AG04450 (cell line): ENCODE measurements at regions not wholly inside any gene's neighbourhood (a gene's known extent, or its start where the extent isn't known, plus 50 kb on each side); places are given as distances from the start of the nearest gene placed in this dataset.
"Not testable (repeated sequence)": the region's sequence is repeated elsewhere in the genome, so short reads cannot be mapped to it uniquely, and the experiment has no call there.

Experiments
- CTCF ChIA-PET: fragments of 300-600, 350-600 bp; formaldehyde crosslinking; extraction: SDS; loops from one replicate; lab custom pipeline; 2022; ENCODE audit warnings: antibody characterized with exemption, inconsistent platforms; lab: Charles Lee
- POLR2A ChIA-PET: fragments of 350-600 bp; formaldehyde crosslinking; extraction: SDS; loops from one replicate; lab custom pipeline; 2021; ENCODE audit warnings: antibody characterized with exemption, inconsistent platforms; lab: Yijun Ruan, JAX
- DNase-seq: peaks from one replicate; pipeline ENCODE4 v3.0.0-alpha.2; 2011; ENCODE audit warnings: low read depth, low spot score
- H3K27ac ChIP-seq: one replicate; pipeline ENCODE4 v1.5.1; 2012; ENCODE audit warnings: low read depth, low read length, control low read depth
- H3K27me3 ChIP-seq: one replicate; pipeline ENCODE4 v1.6.0; 2012; ENCODE audit warnings: low read length; ENCODE audit not compliant: control insufficient read depth, insufficient read depth
- H3K4me3 ChIP-seq: 2 replicates; pipeline ENCODE4 v1.5.1; 2011; ENCODE audit warnings: mild to moderate bottlenecking, low read depth, low read length, control low read depth
- H3K9me3 ChIP-seq: 2 replicates; pipeline ENCODE4 v1.5.1; 2012; ENCODE audit warnings: low read length; ENCODE audit not compliant: control insufficient read depth, insufficient read depth
- TF ChIP-seq, protein P1 (sequence below): IDR thresholded peaks from 2 replicates; pipeline ENCODE4 v1.5.1; 2011; ENCODE audit warnings: low read depth, low read length, control low read depth, inconsistent platforms

DNA sequence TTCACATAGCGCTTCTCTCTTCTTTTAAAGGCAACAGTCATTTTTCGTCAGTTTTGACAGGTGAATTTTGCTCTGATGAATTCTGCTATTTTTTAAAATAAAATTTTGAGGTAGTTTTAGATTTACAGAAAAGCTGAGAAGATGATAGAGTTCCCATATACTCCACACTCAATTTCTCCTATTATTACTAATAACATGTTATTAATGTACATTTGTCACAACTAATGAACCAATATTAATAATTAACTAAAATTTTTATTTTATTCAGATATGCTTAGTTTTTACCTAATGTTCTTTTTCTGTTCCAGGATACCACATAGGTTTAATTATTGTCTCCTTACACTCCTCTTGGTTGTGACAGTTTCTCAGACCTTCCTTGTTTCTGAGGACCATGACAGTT, 197.0 kb downstream of the ZC3H11B start:
- ChIA-PET CTCF (interaction anchor here (0.6 to 2.0 kb wide), 5 partner anchors 9 to 1087 kb away, joined by 3 to 10 read pairs (median 4); no protein-coding TSS in a partner anchor), POLR2A (no interaction called here)
- Histone ChIP-seq H3K9me3 (no peaks in the 10 kb centered on the region), H3K27me3 (no peaks in the 10 kb centered on the region), H3K4me3 (no peak overlapping the region), H3K27ac (no peak overlapping the region)
- TF ChIP-seq, protein P1, sequence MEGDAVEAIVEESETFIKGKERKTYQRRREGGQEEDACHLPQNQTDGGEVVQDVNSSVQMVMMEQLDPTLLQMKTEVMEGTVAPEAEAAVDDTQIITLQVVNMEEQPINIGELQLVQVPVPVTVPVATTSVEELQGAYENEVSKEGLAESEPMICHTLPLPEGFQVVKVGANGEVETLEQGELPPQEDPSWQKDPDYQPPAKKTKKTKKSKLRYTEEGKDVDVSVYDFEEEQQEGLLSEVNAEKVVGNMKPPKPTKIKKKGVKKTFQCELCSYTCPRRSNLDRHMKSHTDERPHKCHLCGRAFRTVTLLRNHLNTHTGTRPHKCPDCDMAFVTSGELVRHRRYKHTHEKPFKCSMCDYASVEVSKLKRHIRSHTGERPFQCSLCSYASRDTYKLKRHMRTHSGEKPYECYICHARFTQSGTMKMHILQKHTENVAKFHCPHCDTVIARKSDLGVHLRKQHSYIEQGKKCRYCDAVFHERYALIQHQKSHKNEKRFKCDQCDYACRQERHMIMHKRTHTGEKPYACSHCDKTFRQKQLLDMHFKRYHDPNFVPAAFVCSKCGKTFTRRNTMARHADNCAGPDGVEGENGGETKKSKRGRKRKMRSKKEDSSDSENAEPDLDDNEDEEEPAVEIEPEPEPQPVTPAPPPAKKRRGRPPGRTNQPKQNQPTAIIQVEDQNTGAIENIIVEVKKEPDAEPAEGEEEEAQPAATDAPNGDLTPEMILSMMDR: no peak
- DNase-seq: no peak

DNA sequence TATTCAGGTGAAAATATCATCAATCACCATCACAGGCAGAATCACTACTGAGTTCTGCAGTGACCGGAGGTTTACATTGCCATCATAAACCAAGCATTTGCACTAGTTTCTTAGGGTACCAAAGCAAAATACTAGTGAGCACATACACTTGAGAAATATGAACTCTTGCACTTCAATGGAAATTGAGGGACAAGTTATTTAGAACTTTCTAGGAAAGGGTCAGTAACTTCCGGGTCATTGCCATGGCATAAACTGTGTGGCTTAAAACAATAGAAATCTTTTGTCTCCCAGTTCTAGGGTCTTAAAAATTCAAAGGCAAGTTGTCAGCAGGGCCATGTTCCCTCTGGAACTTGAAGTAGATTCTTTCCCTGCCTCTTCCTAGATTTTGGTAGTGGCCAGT, 197.5 kb downstream of the ZC3H11B start:
- Histone ChIP-seq H3K27me3 (no peaks in the 10 kb centered on the region), H3K4me3 (no peak overlapping the region), H3K9me3 (no peaks in the 10 kb centered on the region), H3K27ac (no peak overlapping the region)
- DNase-seq: no peak
- CTCF ChIA-PET: interaction anchor here (0.6 to 1.3 kb wide), 2 partner anchors 10 to 18 kb away, joined by 3 to 4 read pairs; no protein-coding TSS in a partner anchor
- POLR2A ChIA-PET: no interaction called here
- TF ChIP-seq, protein P1: no peak

DNA sequence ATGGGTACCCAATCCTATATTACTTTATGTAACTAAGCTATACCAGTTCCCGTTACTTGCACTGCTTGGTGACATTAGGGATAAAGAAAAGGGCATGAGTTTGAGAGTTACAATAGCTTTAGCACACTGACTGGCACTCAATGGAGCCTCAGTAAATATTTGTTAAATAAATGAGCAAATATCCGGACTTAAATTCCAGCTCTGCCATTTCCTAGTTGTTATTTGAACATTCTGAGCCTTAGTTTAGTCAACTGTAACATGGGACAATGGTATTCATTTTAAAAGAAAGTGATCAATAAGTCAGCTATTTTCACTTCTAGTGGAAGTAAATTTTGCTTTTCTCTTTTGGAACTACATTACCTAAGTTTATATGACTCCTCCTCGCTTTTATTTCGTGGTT, 198.7 kb downstream of the ZC3H11B start:
- Histone ChIP-seq H3K9me3 (no peaks in the 10 kb centered on the region), H3K27me3 (no peaks in the 10 kb centered on the region), H3K27ac (no peak overlapping the region), H3K4me3 (no peak overlapping the region)
- no peak for DNase-seq
- POLR2A ChIA-PET: no interaction called here
- TF ChIP-seq, protein P1: no peak
- CTCF ChIA-PET: no interaction called here

DNA sequence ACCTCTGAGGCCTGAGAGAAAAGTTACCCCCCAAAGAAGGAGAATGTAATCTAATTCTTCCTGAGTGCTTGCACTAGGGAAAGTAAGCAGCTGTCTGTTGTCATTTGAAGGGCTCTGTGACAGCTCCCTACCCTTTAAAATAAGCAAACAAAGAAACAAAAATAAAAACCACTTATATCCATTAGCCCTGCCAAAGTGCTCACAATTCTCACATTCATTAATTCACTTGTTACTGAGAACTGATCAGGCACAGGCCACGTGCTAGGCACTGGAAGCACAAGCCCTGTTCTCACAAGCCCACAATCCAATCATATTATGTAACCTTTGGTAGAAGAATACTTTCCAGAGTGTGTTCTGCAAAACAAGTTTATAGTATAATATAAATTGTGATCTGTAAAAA, 199.4 kb downstream of the ZC3H11B start:
- no peak for DNase-seq
- POLR2A ChIA-PET: interaction anchor here (0.6 kb wide), 1 partner anchor 242 kb away, joined by 3 read pairs; no protein-coding TSS in a partner anchor
- TF ChIP-seq, protein P1: no peak
- H3K9me3 ChIP-seq: no peaks in the 10 kb centered on the region
- no peaks in the 10 kb centered on the region for H3K27me3 ChIP-seq
- CTCF ChIA-PET: interaction anchor here (1.4 to 1.5 kb wide), 2 partner anchors 9 to 28 kb away, joined by 3 read pairs; no protein-coding TSS in a partner anchor
- no peak overlapping the region for H3K27ac ChIP-seq
- no peak overlapping the region for H3K4me3 ChIP-seq

DNA sequence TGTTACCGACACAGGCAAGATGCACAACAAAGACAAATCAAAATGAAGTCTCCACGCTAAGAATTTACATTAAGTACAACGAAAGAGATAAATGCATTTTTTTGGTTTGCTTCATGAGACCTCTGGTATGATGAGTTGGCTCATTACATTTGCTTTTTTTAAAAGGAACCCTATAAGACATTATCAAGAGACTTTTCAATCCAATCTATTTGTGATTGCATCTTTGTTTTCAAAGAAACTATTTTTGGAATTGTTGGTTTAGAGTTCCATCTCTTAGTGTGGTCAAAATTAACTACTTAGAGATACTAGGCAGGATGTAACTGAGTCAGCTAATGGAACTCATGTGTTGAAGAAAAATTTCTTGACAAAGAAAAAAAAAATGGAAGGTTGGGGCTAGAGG, 200.1 kb downstream of the ZC3H11B start:
- ChIA-PET POLR2A (interaction anchor here (0.6 kb wide), 1 partner anchor 241 kb away, joined by 3 read pairs; no protein-coding TSS in a partner anchor), CTCF (interaction anchor here (1.4 to 1.5 kb wide), 2 partner anchors 10 to 27 kb away, joined by 3 read pairs; no protein-coding TSS in a partner anchor)
- no peak overlapping the region for H3K27ac ChIP-seq
- H3K9me3 ChIP-seq: no peaks in the 10 kb centered on the region
- H3K27me3 ChIP-seq: no peaks in the 10 kb centered on the region
- no peak for DNase-seq
- TF ChIP-seq, protein P1: no peak
- H3K4me3 ChIP-seq: no peak overlapping the region

DNA sequence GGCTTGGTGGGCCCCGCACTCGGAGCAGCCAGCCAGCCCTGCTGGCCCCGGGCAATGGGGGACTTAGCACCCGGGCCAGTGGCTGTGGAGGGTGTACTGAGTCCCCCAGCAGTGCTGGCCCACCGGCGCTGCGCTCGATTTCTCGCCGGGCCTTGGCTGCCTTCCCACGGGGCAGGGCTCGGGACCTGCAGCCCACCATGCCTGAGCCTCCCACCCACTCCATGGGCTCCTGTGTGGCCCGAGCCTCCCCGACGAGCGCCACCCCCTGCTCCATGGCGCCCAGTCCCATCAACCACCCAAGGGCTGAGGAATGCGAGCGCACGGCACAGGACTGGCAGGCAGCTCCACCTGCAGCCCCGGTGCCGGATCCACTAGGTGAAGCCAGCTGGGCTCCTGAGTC, 202.2 kb downstream of the ZC3H11B start:
- POLR2A ChIA-PET: not testable (repeated sequence)
- CTCF ChIA-PET: interaction anchor here (0.6 kb wide), 1 partner anchor 291 kb away, joined by 3 read pairs; no protein-coding TSS in a partner anchor

More for the DNA sequence above, 202.2 kb downstream of the ZC3H11B start:
- not testable (repeated sequence) for DNase-seq, H3K9me3 ChIP-seq, H3K27ac ChIP-seq, H3K4me3 ChIP-seq, H3K27me3 ChIP-seq
